LNCAP (cell line): ENCODE measurements at regions not wholly inside any gene's neighbourhood (a gene's known extent, or its start where the extent isn't known, plus 50 kb on each side); places are given as distances from the start of the nearest gene placed in this dataset.

ENCODE experiments used
- TF ChIP-seq, protein P1 (sequence below): fragments of 450-650 bp; IDR thresholded peaks from 2 replicates; pipeline ENCODE4 v1.5.1; 2017; ENCODE audit warnings: mild to moderate bottlenecking

DNA sequence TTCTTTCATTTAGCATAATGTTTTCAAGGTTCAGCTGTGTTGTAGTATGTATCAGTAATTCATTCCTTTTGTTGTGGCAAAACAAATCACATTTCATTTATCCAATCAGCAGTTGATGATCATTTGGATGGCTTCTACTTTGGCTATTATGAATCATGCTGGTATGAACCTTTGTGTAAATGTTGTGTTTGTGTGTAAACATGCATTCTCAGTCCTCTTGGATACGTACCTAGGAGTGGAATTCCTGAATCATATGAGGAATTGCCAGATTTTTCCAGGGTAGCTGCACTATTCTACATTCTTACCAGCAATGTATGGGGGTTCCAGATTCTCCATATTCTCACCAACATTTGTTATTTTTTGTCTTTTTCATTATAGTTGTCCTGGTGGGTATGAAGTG, 578.5 kb upstream of the MKI67 start:
- TF ChIP-seq, protein P1, sequence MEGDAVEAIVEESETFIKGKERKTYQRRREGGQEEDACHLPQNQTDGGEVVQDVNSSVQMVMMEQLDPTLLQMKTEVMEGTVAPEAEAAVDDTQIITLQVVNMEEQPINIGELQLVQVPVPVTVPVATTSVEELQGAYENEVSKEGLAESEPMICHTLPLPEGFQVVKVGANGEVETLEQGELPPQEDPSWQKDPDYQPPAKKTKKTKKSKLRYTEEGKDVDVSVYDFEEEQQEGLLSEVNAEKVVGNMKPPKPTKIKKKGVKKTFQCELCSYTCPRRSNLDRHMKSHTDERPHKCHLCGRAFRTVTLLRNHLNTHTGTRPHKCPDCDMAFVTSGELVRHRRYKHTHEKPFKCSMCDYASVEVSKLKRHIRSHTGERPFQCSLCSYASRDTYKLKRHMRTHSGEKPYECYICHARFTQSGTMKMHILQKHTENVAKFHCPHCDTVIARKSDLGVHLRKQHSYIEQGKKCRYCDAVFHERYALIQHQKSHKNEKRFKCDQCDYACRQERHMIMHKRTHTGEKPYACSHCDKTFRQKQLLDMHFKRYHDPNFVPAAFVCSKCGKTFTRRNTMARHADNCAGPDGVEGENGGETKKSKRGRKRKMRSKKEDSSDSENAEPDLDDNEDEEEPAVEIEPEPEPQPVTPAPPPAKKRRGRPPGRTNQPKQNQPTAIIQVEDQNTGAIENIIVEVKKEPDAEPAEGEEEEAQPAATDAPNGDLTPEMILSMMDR = no peak

DNA sequence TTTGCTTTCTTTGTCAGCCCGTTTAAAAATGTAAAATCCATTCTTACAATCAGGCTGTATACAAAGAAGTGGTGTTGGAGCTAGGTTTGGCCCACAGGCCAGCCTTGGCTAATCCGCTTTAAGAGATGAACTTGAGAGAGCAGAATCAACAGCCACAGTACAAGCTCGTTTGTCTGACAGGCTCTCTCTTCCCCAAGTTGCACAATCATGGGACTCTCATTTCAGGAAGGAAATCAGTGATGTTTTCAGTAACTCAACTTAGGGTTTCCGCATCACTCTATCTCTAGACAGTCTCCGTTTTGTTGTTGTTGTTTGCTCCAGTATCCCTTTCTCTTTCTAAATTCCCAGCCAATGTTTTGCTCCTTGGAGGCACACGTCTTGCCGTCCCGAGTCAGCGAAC, 582.0 kb upstream of the MKI67 start:
- TF ChIP-seq, protein P1 = no peak

DNA sequence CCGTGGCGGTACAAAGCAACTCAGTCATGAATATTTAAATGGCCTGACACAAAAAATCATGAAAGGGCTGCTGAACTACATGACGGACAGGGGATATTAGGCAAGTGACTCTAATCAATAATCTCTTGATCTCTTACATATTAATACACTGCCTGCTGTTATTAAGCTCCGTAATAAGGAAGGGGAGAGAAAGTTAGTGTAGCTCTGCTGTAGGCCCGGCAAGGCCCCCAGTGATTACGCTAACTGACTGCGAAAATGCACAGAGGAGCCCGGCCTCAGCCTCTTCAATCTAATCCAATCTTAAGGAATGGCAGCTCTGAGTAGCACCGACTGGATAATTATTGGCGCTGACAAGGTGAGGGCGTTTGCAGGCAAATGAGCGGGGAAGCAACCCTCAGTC, 583.5 kb upstream of the MKI67 start:
- TF ChIP-seq, protein P1 = no peak

DNA sequence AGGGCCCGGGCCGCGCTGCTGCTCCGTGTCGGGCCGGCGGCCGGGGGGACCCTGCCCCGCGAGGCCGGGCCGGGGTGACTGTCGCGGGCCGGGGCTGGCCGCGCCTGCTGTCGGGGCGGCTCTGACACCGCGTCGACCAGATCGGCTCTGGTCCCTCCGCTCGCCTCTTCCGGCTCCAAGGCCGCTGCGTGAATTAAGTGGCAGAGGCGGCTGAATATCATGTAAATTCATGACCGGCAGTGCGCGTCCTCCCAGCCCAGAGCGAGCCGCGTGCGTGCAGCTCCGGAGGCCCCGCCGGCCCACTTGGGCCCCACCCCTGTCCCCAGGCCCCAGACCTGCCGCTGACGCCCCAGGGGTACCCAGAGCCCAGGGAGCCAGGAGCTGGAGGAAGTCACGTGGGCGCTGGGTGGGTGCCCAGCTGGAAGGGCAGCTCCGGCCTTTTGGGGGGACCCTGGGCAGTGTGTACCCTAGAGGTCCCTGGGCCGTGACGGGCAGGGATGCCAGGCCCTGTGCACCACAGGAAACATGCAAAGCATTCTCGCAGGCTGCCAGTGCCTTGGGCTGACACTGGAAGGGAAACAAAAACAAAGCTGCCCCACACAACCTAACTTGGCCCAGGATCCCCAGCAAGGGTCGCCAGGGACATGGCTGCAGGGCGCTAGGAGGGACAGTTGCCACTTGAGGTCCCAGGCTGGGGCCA, 584.0 kb upstream of the MKI67 start:
- TF ChIP-seq, protein P1 = no peak

DNA sequence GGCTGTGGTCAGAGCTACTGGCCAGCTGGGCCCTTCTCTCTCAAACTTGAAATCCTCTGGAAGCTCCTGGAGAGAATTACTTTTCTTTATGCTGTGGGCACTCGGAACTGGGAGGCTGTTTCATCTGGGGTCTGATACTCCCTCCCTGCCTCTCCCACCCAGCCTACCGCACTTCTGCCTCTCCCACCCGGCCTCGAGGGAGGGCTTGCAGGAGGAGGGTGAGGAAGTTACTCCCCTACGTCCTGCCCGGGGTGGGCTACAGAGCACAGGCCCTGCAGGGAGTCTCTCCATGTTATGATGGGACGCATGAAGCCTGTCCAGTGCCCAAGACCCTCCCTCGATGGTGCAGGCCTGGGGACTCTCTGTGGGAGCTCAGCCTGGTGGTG, 584.6 kb upstream of the MKI67 start:
- TF ChIP-seq, protein P1 = no peak

DNA sequence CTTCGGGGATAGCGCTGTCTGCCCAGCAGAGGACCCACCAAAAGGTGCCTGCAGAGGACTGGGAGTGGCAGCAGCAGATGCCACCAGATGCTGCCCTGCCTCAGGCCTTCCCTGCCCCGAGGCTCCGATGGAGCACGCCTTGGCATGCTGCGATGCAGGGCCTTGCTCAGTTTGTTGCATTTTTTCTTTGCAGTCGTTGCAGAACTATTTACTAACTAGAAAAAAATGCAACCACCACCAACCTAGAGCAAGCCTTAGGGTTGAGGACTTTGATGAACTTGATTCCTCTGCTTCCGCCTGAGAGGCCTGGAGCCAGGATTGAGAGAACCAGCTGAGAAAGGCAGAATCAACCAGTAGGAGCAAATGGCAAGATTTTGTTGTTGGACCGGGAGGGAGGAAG, 585.6 kb upstream of the MKI67 start:
- TF ChIP-seq, protein P1 = no peak

DNA sequence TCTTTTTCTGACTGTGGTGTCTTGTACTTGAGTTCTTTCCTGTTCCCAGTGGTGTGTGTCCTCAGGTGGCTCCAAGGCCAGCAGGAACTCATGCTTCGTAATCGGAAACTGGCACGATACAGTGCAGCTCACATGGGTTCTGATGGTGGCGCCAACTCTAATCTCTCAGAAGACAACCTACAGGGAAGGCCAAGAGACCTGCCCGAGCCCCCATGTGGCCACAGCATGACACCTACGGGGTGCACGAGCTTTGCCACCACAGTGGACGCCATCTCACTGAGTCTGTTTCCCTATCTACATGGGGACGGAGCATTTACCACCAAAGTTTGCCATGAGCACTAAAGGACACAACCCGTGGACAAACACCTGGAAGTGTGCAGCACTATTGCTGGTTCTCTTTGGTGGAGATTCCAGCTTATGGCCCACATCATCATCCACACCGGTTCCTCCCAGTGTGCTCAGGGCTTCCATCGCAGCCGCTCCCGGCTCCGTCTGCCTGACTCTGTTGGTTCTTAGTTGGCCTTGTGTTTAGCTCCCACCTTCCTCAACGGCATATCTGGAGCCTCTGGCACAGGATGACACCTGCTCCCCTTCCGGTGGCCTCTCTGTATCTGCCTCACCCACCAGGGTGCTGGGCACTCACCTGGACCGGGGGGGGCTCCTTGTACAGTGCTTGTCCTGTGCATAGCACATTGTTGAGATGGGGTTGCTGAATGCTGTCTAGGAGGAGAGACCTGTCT, 586.6 kb upstream of the MKI67 start:
- TF ChIP-seq, protein P1 = no peak
